Head of caudate nucleus (tissue), 42 donors: ENCODE measurements at regions not wholly inside any gene's neighbourhood (a gene's known extent, or its start where the extent isn't known, plus 50 kb on each side); places are given as distances from the start of the nearest gene placed in this dataset.

Source experiments
- DNase-seq, 42 donors: peaks; one replicate each; pipeline versions ENCODE4 v3.0.0 to v3.0.0-alpha.2; 2020 to 2021; ENCODE audit warnings: mixed read lengths in 7 of 42
- intact Hi-C: fragments of 100-400 bp; cut with DNase I; formaldehyde crosslinking; loops from one replicate; pipeline ENCODE4 v1.15.0; 2022

- no peak for DNase-seq
- intact Hi-C loops = no loop called here
These were observed 77.5 kb upstream of the EEPD1 start for GRCh38 chr7:36075561-36075960.

GRCh38 chr7:36076074-36076473, 77.0 kb upstream of the EEPD1 start:
- intact Hi-C loops = no loop called here
- no peak for DNase-seq

- intact Hi-C loops = no loop called here
- no peak for DNase-seq
These were observed 74.2 kb upstream of the EEPD1 start for GRCh38 chr7:36078816-36079360.

- DNase-seq = no peak
- intact Hi-C loops = no loop called here
These were observed 73.5 kb upstream of the EEPD1 start for GRCh38 chr7:36079446-36080025.

DNA sequence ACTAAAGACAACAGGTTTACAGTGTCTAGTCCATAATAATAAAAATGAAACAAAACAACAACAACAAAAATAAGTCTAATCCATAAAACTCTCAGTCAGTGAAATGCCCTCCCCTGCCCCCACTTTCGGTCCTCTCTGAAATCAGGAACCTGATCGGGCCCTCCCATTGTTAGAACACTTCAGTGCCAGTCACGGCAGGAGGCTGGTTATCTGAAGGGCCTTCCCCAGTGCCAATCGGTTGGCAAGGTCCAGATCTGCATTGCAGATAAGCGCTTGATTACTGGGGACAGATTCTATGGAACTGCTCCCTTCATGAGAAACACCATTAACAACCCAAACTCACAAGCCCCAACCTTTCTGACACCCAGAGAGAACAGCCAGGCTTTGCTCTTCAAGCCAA, 72.2 kb upstream of the EEPD1 start:
- intact Hi-C loops = no loop called here
- no peak for DNase-seq

DNA sequence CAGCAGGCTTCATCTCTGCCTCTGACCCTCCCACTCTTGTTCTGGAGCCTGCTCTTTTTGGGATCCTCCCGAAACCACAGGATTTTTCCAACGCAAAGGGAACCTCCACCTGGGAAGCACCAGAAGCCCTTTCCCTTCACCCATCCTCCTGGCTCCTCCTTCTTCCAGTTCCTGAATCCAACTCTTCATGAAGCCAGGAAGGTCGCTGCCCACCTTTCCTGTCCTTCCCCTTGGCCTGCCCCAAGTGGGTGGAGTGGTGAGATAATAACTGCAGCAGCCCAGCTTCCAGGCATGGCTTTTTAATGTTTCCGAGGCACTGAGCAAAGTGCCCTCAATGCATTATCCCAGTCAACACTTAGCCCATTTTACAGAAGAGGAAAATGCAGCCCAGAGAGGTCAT, 70.8 kb upstream of the EEPD1 start:
- no peak for DNase-seq
- intact Hi-C loops = no loop called here

DNA sequence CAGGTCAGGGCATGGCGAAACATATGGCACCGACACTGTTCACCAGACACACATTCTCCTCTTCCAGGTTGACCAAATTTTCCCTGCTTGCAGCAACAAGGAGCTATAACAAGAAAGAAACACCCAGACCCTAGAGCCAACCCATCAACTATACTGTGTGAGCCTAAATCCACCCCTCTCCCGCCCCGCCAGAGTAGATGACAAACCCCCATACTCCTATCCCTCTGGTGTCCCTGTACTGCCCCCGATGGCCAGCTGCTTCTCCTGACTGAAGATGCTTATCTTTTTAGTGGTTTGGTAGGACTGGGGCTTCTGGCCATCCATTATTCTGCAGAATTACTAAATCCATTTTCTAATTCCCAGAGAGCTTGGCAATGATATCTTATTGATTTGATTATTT, 70.1 kb upstream of the EEPD1 start:
- intact Hi-C loops = no loop called here
- DNase-seq = no peak

DNA sequence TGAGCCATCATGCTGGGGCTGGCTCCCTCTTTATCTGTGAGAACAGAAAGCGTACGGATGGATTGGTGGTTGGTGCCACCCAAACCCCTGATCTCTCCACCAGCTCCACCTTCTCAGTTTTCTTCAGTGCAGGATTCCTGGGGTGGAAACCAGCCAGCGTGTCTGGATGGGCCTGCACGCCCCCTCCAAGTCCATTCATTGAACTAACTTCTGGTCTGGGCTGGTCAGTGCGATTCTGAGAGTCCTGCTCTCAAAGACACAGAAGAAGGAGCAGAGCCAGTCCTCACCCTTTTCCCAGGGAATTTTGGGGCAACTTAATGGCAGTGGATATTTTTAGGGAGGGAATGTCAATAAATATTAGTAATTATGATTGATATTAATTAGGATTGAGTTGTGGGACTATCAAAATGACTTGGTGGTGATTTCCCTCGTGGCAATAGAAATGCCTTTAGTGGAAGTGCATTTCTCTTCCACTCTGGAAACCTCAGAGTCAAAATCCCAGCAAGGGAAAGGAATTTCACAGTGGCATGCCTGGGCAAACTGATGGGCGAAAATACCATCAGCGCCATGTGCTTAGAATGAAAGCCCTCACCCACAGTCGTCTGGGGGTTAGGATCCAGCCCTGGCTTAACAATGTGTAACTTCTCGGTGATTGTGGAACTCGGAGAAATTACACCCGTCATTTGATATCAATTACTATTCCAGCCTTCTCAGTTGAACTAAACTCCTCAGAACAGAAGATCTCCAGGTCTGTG, 69.3 kb upstream of the EEPD1 start:
- no peak for DNase-seq
- intact Hi-C loops = no loop called here

DNA sequence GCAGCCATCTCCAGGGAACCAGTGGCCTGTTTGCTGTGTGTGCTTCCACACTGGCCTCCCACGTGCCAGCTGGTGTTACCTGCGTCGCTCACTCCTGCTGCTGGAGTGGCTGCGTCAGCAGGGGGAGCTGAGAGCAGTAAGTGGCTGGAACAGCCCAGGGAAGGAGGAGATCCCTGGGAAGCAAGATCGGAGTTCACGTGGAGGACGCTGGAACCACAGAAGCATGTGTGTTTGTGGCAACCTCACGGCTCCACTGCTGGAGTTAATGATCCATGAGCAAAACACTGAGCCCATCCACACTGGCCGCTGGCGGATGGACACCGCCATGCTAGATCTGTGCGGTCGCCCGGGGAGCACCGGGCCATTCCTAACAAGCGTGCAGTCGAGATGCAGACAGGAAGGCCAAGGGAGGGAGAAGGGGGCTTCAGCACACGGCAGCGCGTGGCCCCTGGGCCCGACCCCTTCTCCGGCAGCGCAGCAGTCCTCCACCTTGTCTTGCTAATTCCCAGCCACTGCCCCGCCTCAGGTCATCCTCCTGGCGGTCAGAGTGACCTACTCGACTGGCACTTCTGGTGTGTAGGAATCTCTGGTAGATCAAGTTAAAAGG, 68.5 kb upstream of the EEPD1 start:
- intact Hi-C loops = no loop called here
- peak in 34 of 42 donors; percentile 9 to 71 (median 36) for DNase-seq

- intact Hi-C loops = no loop called here
- no peak for DNase-seq
These were observed 68.0 kb upstream of the EEPD1 start for GRCh38 chr7:36085096-36085495.

DNA sequence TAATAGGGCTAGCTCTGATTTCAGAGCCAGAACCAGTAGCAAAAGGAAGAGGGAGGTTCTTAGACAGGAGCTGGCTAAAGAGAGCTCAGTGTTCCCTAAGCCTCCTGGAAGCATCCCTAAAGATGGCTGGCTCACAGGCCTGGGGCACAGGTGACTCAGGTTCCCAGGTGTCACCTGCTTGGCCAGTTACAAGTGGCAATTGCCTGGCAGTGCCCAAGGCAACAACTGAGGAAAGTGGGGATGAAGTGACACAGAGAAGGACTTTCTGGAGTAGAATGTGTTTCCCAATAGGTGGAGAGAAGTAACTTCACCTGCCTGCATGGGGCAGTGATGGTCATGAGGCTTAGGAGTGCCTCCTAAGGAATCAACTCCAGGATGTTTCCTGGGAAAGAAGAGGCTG, 66.5 kb upstream of the EEPD1 start:
- intact Hi-C loops = no loop called here
- no peak for DNase-seq

GRCh38 chr7:36088553-36088952, 64.5 kb upstream of the EEPD1 start:
- intact Hi-C loops = no loop called here
- no peak for DNase-seq

DNA sequence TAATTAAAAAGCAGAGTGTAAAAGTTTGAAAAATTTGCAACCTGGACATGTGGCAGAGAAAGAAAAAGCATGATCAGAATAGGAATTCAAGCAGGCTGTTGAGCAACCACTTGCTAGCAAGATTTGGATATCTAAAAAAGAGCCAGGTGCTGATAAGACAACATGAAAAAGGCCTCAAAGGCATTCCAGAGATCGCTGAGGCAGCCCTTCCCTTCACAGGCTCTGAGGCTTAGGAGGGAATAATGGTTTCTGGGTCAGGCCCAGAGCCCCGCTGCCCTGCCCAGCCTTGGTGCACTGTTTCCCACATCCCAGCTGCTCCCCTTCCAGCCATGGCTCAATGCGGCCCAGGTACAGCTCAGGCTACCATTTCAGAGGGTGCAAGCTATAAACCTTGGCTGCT, 64.1 kb upstream of the EEPD1 start:
- intact Hi-C loops = no loop called here
- no peak for DNase-seq

DNA sequence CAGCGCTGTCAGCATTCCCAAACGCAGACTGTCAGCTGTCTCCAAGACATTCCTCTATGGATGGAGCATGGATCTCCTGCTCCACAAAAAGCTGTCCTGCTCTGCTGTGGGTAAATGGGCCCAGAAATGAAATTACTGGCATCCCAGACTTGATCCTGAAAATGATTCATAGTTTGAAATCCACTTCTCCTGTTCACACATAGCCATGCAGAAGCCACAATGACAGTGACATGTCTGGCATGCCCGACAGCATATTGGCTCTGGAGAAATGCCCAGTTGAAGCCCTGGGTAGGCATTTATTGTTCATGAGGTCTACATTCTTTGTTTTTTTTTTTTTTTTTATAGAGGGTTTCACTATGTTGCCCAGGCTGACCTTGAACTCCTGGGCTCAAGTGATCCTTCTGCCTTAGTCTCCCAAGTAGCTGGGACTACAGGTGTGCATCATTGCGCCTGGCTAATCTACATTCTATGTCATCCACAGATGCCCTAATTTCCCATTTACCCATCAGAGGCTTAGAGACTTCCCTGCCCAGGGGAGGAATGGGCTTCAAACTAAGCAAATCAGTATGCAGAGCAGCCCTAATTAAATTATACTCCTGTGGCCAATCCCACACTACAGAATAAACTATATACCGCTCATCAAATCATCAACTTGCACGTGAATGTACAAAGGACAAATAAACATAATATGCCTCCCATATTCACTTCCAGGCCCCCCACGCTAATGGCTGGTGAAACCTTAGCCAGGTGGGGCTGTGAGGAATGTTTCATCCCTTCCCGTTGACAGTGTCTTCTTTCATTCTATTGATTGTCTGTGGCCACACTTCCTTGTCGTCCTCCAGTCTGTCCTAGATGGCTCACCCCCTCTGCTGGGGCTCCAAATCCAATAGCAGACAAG, 61.8 kb upstream of the EEPD1 start:
- intact Hi-C loops = no loop called here
- DNase-seq = no peak

- no peak for DNase-seq
- intact Hi-C loops = no loop called here
These were observed 61.2 kb upstream of the EEPD1 start for GRCh38 chr7:36091874-36092176.

GRCh38 chr7:36092221-36092771, 60.8 kb upstream of the EEPD1 start:
- DNase-seq = no peak
- intact Hi-C loops = no loop called here

GRCh38 chr7:36096460-36097095, 56.5 kb upstream of the EEPD1 start:
- no peak for DNase-seq
- intact Hi-C loops = no loop called here

DNA sequence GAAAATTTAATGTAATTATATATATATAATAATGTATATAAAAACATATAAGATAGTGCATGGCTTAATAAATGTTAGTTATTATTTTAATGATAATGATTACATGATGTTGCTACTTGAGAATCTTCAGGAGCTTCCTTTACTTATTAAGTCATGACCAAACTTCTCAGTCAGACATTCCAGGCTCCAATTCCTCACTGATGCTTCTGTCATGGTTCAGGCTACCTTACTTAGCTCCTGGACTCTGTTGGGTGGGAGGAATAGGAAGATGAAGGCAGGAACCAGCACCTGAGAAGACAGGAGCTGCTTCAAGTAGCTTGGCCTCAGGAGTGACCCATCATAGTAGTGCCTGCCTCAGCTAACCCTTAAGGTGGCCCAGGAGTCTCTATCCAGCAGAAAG, 55.0 kb upstream of the EEPD1 start:
- intact Hi-C loops = no loop called here
- DNase-seq = no peak

DNA sequence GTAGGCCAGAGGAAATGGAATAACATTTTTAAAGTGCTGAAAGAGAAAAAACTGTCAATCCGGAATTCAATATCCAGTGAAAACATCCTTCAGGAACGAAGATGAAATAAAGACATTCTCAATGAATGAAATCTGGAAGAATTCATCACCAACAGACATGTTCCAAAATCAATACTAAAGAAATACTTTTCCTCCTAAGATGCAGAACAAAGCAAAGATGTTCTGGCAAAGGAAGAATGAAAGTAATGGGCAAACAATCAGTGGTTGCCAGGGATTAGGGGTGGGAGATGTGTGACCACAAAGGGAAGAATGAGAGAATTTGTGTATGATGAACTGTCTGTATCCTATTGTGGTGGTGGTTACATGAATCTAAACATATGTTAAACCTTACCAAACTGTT, 52.8 kb upstream of the EEPD1 start:
- intact Hi-C loops = no loop called here
- no peak for DNase-seq
